Adrenal gland (tissue), 9 donors: ENCODE measurements at regions not wholly inside any gene's neighbourhood (a gene's known extent, or its start where the extent isn't known, plus 50 kb on each side); places are given as distances from the start of the nearest gene placed in this dataset.

Experiments used
- DNase-seq, 7 donors: peaks; one replicate each; pipeline ENCODE4 v3.0.0-alpha.2; 2019 to 2020
- H3K27ac ChIP-seq, 5 donors: fragments of 200-600 bp; sonication (generic) in 4 of 5; 1 replicate in 3 of 5; 2 replicates in 2 of 5; pipeline versions ENCODE4 v1.5.1 to v1.8.0; 2016 to 2020; ENCODE audit warnings: mild to moderate bottlenecking in 1 of 5
- H3K27me3 ChIP-seq: fragments of 200-600 bp; 2 replicates; pipeline ENCODE4 v1.8.0; 2021
- H3K36me3 ChIP-seq, 2 donors: fragments of 200-600 bp; replicated peaks in 1 of 2; 1 replicate in 1 of 2; 2 replicates in 1 of 2; pipeline versions ENCODE4 v1.5.1 to v1.8.0; 2018 to 2022
- H3K4me1 ChIP-seq, 2 donors: fragments of 200-600 bp; replicated peaks in 1 of 2; 1 replicate in 1 of 2; 2 replicates in 1 of 2; pipeline versions ENCODE4 v1.5.1 to v1.8.0; 2018 to 2021
- H3K4me3 ChIP-seq, 4 donors: fragments of 200-600 bp; sonication (generic) in 3 of 4; one replicate each; pipeline ENCODE4 v1.5.1; 2016 to 2018
- H3K9me3 ChIP-seq, 3 donors: fragments of 200-600 bp; sonication (generic) in 1 of 3; replicated peaks in 1 of 3; 1 replicate in 2 of 3; 2 replicates in 1 of 3; pipeline versions ENCODE4 v1.5.1 to v1.8.0; 2016 to 2021
- CTCF ChIP-seq, 6 experiments: fragments of 450-650 bp in 4 of 6; fragments of 200-600 bp in 2 of 6; sonication (generic) in 1 of 6; IDR thresholded peaks; 1 replicate in 5 of 6; 2 replicates in 1 of 6; pipeline versions ENCODE4 v1.5.1 to v1.8.0; 2016 to 2021; ENCODE audit warnings: antibody characterized with exemption in 6 of 6, mild to moderate bottlenecking in 2 of 6, moderate library complexity in 1 of 6
- POLR2A ChIP-seq, 2 donors: fragments of 450-650 bp; IDR thresholded peaks; one replicate each; pipeline ENCODE4 v1.6.1; 2017; ENCODE audit warnings: antibody characterized with exemption in 2 of 2, mild to moderate bottlenecking in 2 of 2, moderate library complexity in 1 of 2
- WGBS, 4 donors: extraction: QIAGEN DNeasy Blood & Tissue Kit in 2 of 4; methylation state at CpG; one replicate each; pipeline versions ENCODE4 v1.1.5 to v1.1.7; 2013 to 2017; 5-methylcytosine and 5-hydroxymethylcytosine counted together
- intact Hi-C, 2 donors: fragments of 100-400 bp; cut with DNase I; formaldehyde crosslinking; loops; one replicate each; pipeline versions ENCODE4 v1.14.1 to v1.15.0; 2022 to 2023
- donor health status: healthy with polysubstance abuse.
- donor health status: Bipolar disorder and iron deficiency.
- donor health status: DM: yes; HTN: yes; CAD: no.
- donor health status: DM: no; HTN: no; CAD: no.
- donor health status: DM: no; HTN: no; CAD: no.

GRCh38 chr11:32244453-32244852, 153.6 kb downstream of the RCN1 start:
- Histone ChIP-seq H3K4me1 (no peaks in the 10 kb centered on the region), H3K27me3 (no peaks in the 10 kb centered on the region), H3K36me3 (no peaks in the 10 kb centered on the region), H3K9me3 (no peaks in the 10 kb centered on the region), H3K4me3 (no peak overlapping the region), H3K27ac (no peak overlapping the region)
- intact Hi-C loops: no loop called here
- DNase-seq: no peak
- TF ChIP-seq POLR2A (IDR thresholded peaks at IDR 0.05) (no peak), CTCF (IDR thresholded peaks at IDR 0.05) (no peak)

GRCh38 chr11:32253706-32254105, 162.8 kb downstream of the RCN1 start:
- TF ChIP-seq POLR2A (IDR thresholded peaks at IDR 0.05) (no peak), CTCF (IDR thresholded peaks at IDR 0.05) (no peak)
- DNase-seq: no peak
- Histone ChIP-seq H3K27ac (no peak overlapping the region), H3K27me3 (no peaks in the 10 kb centered on the region), H3K9me3 (no peaks in the 10 kb centered on the region), H3K36me3 (no peaks in the 10 kb centered on the region), H3K4me3 (no peak overlapping the region), H3K4me1 (no peaks in the 10 kb centered on the region)
- WGBS, 4 donors: 81 to 88% (median 87%) methylated on average over 3 of the region's 3 CpGs
- intact Hi-C loops: no loop called here

GRCh38 chr11:32255841-32256240, 165.0 kb downstream of the RCN1 start:
- TF ChIP-seq CTCF (IDR thresholded peaks at IDR 0.05): no peak
- no peak for TF ChIP-seq POLR2A (IDR thresholded peaks at IDR 0.05)
- 42 to 56% (median 48%) methylated on average over 8 of the region's 8 CpGs for WGBS, 4 donors
- Histone ChIP-seq H3K36me3 (no peaks in the 10 kb centered on the region), H3K4me1 (no peaks in the 10 kb centered on the region), H3K27ac (no peak overlapping the region), H3K9me3 (no peaks in the 10 kb centered on the region), H3K4me3 (no peak overlapping the region), H3K27me3 (no peaks in the 10 kb centered on the region)
- no peak for DNase-seq
- intact Hi-C loops: no loop called here

- TF ChIP-seq CTCF (IDR thresholded peaks at IDR 0.05): no peak
- Histone ChIP-seq H3K9me3 (no peaks in the 10 kb centered on the region), H3K4me1 (no peaks in the 10 kb centered on the region), H3K27me3 (no peaks in the 10 kb centered on the region), H3K27ac (no peak overlapping the region), H3K36me3 (no peaks in the 10 kb centered on the region), H3K4me3 (no peak overlapping the region)
- DNase-seq: no peak
- intact Hi-C loops: no loop called here
- WGBS, 4 donors: 56 to 71% (median 63%) methylated on average over 4 of the region's 4 CpGs
Observed at GRCh38 chr11:32256466-32256865, 165.6 kb downstream of the RCN1 start.
